ENCODE measurements at regions not wholly inside any gene's neighbourhood (a gene's known extent, or its start where the extent isn't known, plus 50 kb on each side); places are given as distances from the start of the nearest gene placed in this dataset.

DNA sequence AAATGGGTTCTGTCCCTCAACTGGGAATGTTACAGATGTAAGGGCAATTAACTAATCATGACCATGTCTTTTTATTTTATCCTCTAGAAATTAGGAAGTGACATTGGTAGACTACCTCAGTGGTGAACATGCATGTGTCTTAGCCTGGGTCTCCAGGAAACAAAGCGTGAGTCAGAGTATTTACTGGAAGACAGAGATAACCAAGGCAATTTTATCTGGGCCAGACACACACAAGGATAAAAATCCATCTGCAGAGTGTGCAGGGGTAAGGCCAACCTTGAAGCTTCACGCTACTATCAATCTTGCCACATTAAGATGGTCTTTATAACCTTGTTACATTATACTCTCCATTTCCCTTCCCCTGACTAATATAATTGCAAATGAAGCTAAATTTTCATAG, 487.5 kb downstream of the SUCLG1 start (continued):
- TF ChIP-seq, protein P1, sequence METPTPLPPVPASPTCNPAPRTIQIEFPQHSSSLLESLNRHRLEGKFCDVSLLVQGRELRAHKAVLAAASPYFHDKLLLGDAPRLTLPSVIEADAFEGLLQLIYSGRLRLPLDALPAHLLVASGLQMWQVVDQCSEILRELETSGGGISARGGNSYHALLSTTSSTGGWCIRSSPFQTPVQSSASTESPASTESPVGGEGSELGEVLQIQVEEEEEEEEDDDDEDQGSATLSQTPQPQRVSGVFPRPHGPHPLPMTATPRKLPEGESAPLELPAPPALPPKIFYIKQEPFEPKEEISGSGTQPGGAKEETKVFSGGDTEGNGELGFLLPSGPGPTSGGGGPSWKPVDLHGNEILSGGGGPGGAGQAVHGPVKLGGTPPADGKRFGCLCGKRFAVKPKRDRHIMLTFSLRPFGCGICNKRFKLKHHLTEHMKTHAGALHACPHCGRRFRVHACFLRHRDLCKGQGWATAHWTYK (CRISPR knock-in tag; IDR thresholded peaks at IDR 0.05): no peak
- TF ChIP-seq TCF7 (IDR thresholded peaks at IDR 0.05; ENCODE audit: borderline replicate concordance): no peak
- TF ChIP-seq ZKSCAN1 (IDR thresholded peaks at IDR 0.05; ENCODE audit: low read depth, low read length): no peak
- TF ChIP-seq CAMTA2 (CRISPR knock-in tag; conservative IDR thresholded peaks at IDR 0.05): no peak
- TF ChIP-seq SMAD1 (IDR thresholded peaks at IDR 0.05; ENCODE audit: low read depth, low read length, partially characterized antibody): peak; percentile 93
- TF ChIP-seq ZNF23 (CRISPR knock-in tag; IDR thresholded peaks at IDR 0.05): no peak
- TF ChIP-seq SOX6 (IDR thresholded peaks at IDR 0.05): peak; percentile 95
- TF ChIP-seq, protein P2, sequence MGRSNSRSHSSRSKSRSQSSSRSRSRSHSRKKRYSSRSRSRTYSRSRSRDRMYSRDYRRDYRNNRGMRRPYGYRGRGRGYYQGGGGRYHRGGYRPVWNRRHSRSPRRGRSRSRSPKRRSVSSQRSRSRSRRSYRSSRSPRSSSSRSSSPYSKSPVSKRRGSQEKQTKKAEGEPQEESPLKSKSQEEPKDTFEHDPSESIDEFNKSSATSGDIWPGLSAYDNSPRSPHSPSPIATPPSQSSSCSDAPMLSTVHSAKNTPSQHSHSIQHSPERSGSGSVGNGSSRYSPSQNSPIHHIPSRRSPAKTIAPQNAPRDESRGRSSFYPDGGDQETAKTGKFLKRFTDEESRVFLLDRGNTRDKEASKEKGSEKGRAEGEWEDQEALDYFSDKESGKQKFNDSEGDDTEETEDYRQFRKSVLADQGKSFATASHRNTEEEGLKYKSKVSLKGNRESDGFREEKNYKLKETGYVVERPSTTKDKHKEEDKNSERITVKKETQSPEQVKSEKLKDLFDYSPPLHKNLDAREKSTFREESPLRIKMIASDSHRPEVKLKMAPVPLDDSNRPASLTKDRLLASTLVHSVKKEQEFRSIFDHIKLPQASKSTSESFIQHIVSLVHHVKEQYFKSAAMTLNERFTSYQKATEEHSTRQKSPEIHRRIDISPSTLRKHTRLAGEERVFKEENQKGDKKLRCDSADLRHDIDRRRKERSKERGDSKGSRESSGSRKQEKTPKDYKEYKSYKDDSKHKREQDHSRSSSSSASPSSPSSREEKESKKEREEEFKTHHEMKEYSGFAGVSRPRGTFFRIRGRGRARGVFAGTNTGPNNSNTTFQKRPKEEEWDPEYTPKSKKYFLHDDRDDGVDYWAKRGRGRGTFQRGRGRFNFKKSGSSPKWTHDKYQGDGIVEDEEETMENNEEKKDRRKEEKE (IDR thresholded peaks at IDR 0.05; ENCODE audit: borderline replicate concordance in 1 of 2, control insufficient read depth in 1 of 2, low read depth in 2 of 2, low read length in 1 of 2): 0 out of 4 replicates have a peak, but pooled peaks of 1 of the 2 experiments have one; percentile 71
- no peak for TF ChIP-seq FOXA1 (IDR thresholded peaks at IDR 0.05; ENCODE audit: borderline replicate concordance)
- no peak for TF ChIP-seq TAF15 (IDR thresholded peaks at IDR 0.05; ENCODE audit: low read depth, low read length)
- TF ChIP-seq ZNF354B (CRISPR knock-in tag; IDR thresholded peaks at IDR 0.05): no peak
- TF ChIP-seq, protein P3, sequence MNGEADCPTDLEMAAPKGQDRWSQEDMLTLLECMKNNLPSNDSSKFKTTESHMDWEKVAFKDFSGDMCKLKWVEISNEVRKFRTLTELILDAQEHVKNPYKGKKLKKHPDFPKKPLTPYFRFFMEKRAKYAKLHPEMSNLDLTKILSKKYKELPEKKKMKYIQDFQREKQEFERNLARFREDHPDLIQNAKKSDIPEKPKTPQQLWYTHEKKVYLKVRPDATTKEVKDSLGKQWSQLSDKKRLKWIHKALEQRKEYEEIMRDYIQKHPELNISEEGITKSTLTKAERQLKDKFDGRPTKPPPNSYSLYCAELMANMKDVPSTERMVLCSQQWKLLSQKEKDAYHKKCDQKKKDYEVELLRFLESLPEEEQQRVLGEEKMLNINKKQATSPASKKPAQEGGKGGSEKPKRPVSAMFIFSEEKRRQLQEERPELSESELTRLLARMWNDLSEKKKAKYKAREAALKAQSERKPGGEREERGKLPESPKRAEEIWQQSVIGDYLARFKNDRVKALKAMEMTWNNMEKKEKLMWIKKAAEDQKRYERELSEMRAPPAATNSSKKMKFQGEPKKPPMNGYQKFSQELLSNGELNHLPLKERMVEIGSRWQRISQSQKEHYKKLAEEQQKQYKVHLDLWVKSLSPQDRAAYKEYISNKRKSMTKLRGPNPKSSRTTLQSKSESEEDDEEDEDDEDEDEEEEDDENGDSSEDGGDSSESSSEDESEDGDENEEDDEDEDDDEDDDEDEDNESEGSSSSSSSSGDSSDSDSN (IDR thresholded peaks at IDR 0.05; ENCODE audit: borderline replicate concordance in 1 of 2, low read depth in 2 of 2, low read length in 2 of 2): no peak
- TF ChIP-seq, protein P4, sequence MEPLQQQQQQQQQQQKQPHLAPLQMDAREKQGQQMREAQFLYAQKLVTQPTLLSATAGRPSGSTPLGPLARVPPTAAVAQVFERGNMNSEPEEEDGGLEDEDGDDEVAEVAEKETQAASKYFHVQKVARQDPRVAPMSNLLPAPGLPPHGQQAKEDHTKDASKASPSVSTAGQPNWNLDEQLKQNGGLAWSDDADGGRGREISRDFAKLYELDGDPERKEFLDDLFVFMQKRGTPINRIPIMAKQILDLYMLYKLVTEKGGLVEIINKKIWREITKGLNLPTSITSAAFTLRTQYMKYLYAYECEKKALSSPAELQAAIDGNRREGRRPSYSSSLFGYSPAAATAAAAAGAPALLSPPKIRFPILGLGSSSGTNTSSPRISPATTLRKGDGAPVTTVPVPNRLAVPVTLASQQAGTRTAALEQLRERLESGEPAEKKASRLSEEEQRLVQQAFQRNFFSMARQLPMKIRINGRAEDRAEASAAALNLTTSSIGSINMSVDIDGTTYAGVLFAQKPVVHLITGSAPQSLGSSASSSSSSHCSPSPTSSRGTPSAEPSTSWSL (CRISPR knock-in tag; IDR thresholded peaks at IDR 0.05; ENCODE audit: borderline replicate concordance): no peak
- no peak for TF ChIP-seq ZNF224 (CRISPR knock-in tag; IDR thresholded peaks at IDR 0.05)
- TF ChIP-seq NR2F6 (CRISPR knock-in tag; IDR thresholded peaks at IDR 0.05): no peak
- TF ChIP-seq, protein P5, sequence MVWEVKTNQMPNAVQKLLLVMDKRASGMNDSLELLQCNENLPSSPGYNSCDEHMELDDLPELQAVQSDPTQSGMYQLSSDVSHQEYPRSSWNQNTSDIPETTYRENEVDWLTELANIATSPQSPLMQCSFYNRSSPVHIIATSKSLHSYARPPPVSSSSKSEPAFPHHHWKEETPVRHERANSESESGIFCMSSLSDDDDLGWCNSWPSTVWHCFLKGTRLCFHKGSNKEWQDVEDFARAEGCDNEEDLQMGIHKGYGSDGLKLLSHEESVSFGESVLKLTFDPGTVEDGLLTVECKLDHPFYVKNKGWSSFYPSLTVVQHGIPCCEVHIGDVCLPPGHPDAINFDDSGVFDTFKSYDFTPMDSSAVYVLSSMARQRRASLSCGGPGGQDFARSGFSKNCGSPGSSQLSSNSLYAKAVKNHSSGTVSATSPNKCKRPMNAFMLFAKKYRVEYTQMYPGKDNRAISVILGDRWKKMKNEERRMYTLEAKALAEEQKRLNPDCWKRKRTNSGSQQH (CRISPR knock-in tag; IDR thresholded peaks at IDR 0.05): no peak
- TF ChIP-seq SMARCA4 (IDR thresholded peaks at IDR 0.05): peak; percentile 100
- no peak for TF ChIP-seq ZNF263 (CRISPR knock-in tag; IDR thresholded peaks at IDR 0.05; ENCODE audit: borderline replicate concordance)
- no peak for TF ChIP-seq ZC3H8 (IDR thresholded peaks at IDR 0.05)
